Neural crest cell (in vitro differentiated cells): ENCODE measurements at regions not wholly inside any gene's neighbourhood (a gene's known extent, or its start where the extent isn't known, plus 50 kb on each side); places are given as distances from the start of the nearest gene placed in this dataset.

Source experiments
- DNase-seq: peaks from one replicate; pipeline ENCODE4 v3.0.0; 2021; ENCODE audit warnings: low read depth, mixed read lengths, low spot score
- H3K27ac Mint-ChIP-seq: one replicate; pipeline ENCODE4 v1.8.0; 2021; ENCODE audit warnings: mild to moderate bottlenecking, mixed read lengths; ENCODE audit not compliant: unreplicated experiment
- H3K27me3 Mint-ChIP-seq: 2 replicates; pipeline ENCODE4 v1.8.0; 2021; ENCODE audit warnings: low read depth, mild to moderate bottlenecking, mixed read lengths
- H3K36me3 Mint-ChIP-seq: 2 replicates; pipeline ENCODE4 v1.8.0; 2021; ENCODE audit warnings: low read depth, mild to moderate bottlenecking, mixed read lengths
- H3K4me1 Mint-ChIP-seq: 2 replicates; pipeline ENCODE4 v1.8.0; 2021; ENCODE audit warnings: mixed read lengths
- H3K4me3 Mint-ChIP-seq: one replicate; pipeline ENCODE4 v1.8.0; 2021; ENCODE audit warnings: mild to moderate bottlenecking, mixed read lengths
- H3K9me3 Mint-ChIP-seq: 2 replicates; pipeline ENCODE4 v1.8.0; 2021; ENCODE audit warnings: mixed read lengths
- CTCF ChIP-seq: fragments of 200-600 bp; sonication (generic); conservative IDR thresholded peaks from 2 replicates; pipeline ENCODE4 v1.5.0; 2021; ENCODE audit warnings: antibody characterized with exemption, mild to moderate bottlenecking

- Mint-ChIP-seq H3K4me1 (no peaks in the 10 kb centered on the region), H3K4me3 (no peak overlapping the region), H3K9me3 (peaks cover 3% of the 10 kb centered on the region), H3K27ac (no peak overlapping the region), H3K36me3 (no peaks in the 10 kb centered on the region), H3K27me3 (no peaks in the 10 kb centered on the region)
- no peak for TF ChIP-seq CTCF
- DNase-seq: no peak
Measured at GRCh38 chr4:156710365-156711192, 261.0 kb downstream of the PDGFC start.

GRCh38 chr4:156705311-156705710 lies 266.3 kb downstream of the PDGFC start:
- H3K4me3 Mint-ChIP-seq: no peak overlapping the region
- no peaks in the 10 kb centered on the region for H3K4me1 Mint-ChIP-seq
- no peak for DNase-seq
- H3K9me3 Mint-ChIP-seq: peaks cover 5% of the 10 kb centered on the region
- H3K36me3 Mint-ChIP-seq: no peaks in the 10 kb centered on the region
- H3K27me3 Mint-ChIP-seq: no peaks in the 10 kb centered on the region
- TF ChIP-seq CTCF: no peak
- H3K27ac Mint-ChIP-seq: no peak overlapping the region

- no peak for DNase-seq
- H3K36me3 Mint-ChIP-seq: no peaks in the 10 kb centered on the region
- H3K9me3 Mint-ChIP-seq: no peaks in the 10 kb centered on the region
- no peaks in the 10 kb centered on the region for H3K27me3 Mint-ChIP-seq
- peaks cover 9% of the 10 kb centered on the region for H3K4me1 Mint-ChIP-seq
- no peak overlapping the region for H3K4me3 Mint-ChIP-seq
- TF ChIP-seq CTCF: no peak
- no peak overlapping the region for H3K27ac Mint-ChIP-seq
Measured at GRCh38 chr4:156695163-156695562, 276.4 kb downstream of the PDGFC start.

- Mint-ChIP-seq H3K4me3 (no peak overlapping the region), H3K27ac (no peak overlapping the region), H3K27me3 (no peaks in the 10 kb centered on the region), H3K36me3 (no peaks in the 10 kb centered on the region), H3K4me1 (peaks cover 10% of the 10 kb centered on the region), H3K9me3 (no peaks in the 10 kb centered on the region)
- TF ChIP-seq CTCF: no peak
- DNase-seq: no peak
Measured at GRCh38 chr4:156694413-156694812, 277.2 kb downstream of the PDGFC start.

- no peaks in the 10 kb centered on the region for H3K36me3 Mint-ChIP-seq
- no peak for TF ChIP-seq CTCF
- no peak overlapping the region for H3K4me3 Mint-ChIP-seq
- DNase-seq: no peak
- H3K27ac Mint-ChIP-seq: no peak overlapping the region
- no peaks in the 10 kb centered on the region for H3K9me3 Mint-ChIP-seq
- H3K27me3 Mint-ChIP-seq: no peaks in the 10 kb centered on the region
- peaks cover 15% of the 10 kb centered on the region for H3K4me1 Mint-ChIP-seq
Measured at GRCh38 chr4:156693557-156693956, 278.0 kb downstream of the PDGFC start.
